ENCODE measurements at regions not wholly inside any gene's neighbourhood (a gene's known extent, or its start where the extent isn't known, plus 50 kb on each side); places are given as distances from the start of the nearest gene placed in this dataset.
"Not testable (repeated sequence)": the region's sequence is repeated elsewhere in the genome, so short reads cannot be mapped to it uniquely, and the experiment has no call there.

DNA sequence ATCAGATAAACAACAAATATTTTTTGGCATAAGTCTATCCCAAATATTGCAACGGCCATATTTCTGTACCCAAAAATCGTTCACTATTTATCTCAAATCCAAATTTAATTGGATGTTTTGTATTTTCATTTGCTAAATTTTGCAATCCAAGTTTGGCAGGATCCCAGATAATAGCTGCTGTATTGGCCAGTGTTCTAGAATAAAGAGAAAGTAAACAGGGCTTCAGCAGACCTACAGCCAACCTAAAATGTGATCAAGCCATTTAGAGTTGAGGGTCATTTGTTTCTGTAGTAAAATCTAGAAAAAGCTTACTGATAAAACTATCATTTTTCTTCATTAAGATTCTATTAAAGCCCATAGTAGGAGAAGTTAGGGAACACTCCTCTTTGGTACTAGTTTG lies 506.6 kb upstream of the PTBP2 start:
- Mint-ChIP-seq H3K4me3 (no peak overlapping the region), H3K36me3 (no peaks in the 10 kb centered on the region), H3K27ac (no peak overlapping the region), H3K4me1 (no peaks in the 10 kb centered on the region), H3K27me3 (no peaks in the 10 kb centered on the region), H3K9me3 (peaks cover 0 to 4% (median 1%) of the 10 kb centered on the region in 7 donors)
- ATAC-seq (ENCODE audit: low read depth in 2 of 2): no peak
- DNase-seq: no peak

DNA sequence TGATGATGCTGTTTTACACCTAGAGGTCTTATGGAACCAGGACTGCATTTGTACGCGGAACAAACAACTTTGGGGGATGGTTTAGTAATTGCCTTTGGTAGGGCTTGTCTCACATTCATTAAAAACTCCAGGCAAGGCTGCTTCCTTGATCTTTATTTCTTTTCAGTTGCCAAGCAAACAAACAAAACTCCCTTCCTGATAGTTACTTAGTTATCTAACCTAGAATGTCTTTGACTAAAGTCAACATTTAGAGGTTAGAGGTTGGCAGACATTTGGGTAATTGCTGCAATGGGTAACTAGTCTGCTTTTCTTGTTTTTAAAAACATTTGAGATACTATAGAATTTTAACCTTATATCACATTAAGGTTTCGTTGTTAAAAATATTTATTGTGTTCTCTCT lies 500.9 kb upstream of the PTBP2 start:
- ATAC-seq (ENCODE audit: low read depth in 2 of 2) (no peak), DNase-seq (no peak)
- Mint-ChIP-seq H3K36me3 (no peaks in the 10 kb centered on the region), H3K27me3 (no peaks in the 10 kb centered on the region), H3K27ac (no peak overlapping the region), H3K9me3 (peaks cover 0 to 5% (median 0%) of the 10 kb centered on the region in 7 donors), H3K4me3 (no peak overlapping the region), H3K4me1 (no peaks in the 10 kb centered on the region)

DNA sequence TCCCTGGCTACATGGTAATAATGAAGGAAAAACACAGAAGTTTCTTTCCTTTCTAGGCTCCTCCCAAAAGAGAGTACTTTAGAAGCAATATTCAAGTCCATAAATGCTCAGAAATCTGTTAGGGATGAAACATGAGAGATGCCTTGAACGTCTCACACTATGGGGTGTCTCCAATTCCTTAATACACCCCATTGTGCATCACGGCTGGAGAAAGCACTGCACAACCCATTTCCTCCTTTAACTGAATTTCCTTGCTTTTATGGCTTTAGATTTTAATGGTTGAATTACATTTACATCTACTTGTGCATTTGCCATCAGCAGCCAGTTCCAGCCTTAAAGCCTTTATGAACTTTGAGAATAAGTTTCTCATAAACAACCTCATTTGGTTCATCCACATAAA lies 498.9 kb upstream of the PTBP2 start:
- H3K4me1 Mint-ChIP-seq: no peaks in the 10 kb centered on the region
- H3K27ac Mint-ChIP-seq: no peak overlapping the region
- no peak for ATAC-seq (ENCODE audit: low read depth in 2 of 2)
- no peaks in the 10 kb centered on the region for H3K36me3 Mint-ChIP-seq
- H3K9me3 Mint-ChIP-seq: peaks cover 0 to 5% (median 1%) of the 10 kb centered on the region in 7 donors
- H3K4me3 Mint-ChIP-seq: no peak overlapping the region
- no peak for DNase-seq
- no peaks in the 10 kb centered on the region for H3K27me3 Mint-ChIP-seq

DNA sequence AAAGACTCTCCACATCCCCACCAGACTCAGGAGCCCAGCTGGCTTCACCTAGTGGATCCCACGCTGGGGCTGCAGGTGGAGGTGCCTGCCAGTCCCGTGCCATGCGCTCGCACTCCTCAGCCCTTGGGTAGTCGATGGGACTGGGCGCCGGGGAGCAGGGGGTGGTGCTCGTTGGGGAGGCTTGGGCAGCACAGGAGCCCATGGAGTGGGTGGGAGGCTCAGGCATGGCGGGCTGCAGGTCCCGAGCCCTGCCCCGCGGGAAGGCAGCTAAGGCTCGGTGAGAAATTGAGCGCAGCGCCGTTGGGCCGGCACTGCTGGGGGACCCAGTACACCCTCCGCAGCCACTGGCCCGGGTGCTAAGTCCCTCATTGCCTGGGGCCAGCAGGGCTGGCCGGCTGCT lies 497.4 kb upstream of the PTBP2 start:
- not testable (repeated sequence) for H3K9me3 Mint-ChIP-seq; H3K27ac Mint-ChIP-seq; H3K4me3 Mint-ChIP-seq; H3K27me3 Mint-ChIP-seq; DNase-seq; ATAC-seq (ENCODE audit: low read depth in 2 of 2); H3K36me3 Mint-ChIP-seq; H3K4me1 Mint-ChIP-seq

DNA sequence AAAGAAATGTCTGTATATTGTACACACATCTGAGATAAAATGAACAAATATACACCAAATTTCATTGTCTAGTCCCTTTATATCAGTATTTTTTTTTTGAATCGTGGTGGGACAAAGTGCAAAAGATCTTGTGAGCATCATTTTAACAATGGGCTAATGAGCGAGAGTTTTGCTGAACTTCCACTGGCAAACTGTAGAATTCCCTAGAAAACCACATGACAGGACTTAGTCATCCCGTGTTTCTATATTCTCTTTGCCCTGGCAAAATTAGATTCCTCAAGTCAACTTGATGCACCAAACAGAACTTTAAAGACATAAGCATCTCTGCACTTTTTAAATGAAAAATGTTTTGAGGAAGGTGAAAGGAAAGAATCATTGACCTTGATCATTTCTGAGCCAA lies 488.2 kb upstream of the PTBP2 start:
- ATAC-seq (ENCODE audit: low read depth in 2 of 2) (no peak), DNase-seq (no peak)
- Mint-ChIP-seq H3K27me3 (no peaks in the 10 kb centered on the region), H3K27ac (no peak overlapping the region), H3K9me3 (no peaks in the 10 kb centered on the region), H3K4me3 (no peak overlapping the region), H3K4me1 (no peaks in the 10 kb centered on the region), H3K36me3 (no peaks in the 10 kb centered on the region)

DNA sequence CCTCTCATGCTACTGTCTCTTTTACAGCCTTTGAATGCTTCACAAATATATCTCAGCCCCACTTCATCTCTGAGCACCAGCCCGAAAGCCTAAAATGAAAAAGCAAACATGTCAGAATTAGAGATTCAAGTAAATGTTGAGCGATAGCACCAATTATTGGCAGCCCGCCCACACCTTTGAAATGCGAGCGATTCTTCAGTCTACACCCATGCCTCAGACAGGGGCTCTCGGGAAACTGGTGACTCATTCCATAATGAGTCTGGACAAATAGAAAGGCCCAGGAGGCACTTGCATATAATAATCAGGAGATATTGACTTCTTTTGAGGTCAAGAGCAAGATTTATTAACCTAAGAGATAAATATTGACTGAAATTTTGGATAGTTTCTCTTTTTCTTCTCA lies 487.3 kb upstream of the PTBP2 start:
- no peaks in the 10 kb centered on the region for H3K9me3 Mint-ChIP-seq
- no peak overlapping the region for H3K4me3 Mint-ChIP-seq
- no peaks in the 10 kb centered on the region for H3K36me3 Mint-ChIP-seq
- H3K27ac Mint-ChIP-seq: no peak overlapping the region
- no peak for ATAC-seq (ENCODE audit: low read depth in 2 of 2)
- H3K27me3 Mint-ChIP-seq: no peaks in the 10 kb centered on the region
- no peaks in the 10 kb centered on the region for H3K4me1 Mint-ChIP-seq
- no peak for DNase-seq

DNA sequence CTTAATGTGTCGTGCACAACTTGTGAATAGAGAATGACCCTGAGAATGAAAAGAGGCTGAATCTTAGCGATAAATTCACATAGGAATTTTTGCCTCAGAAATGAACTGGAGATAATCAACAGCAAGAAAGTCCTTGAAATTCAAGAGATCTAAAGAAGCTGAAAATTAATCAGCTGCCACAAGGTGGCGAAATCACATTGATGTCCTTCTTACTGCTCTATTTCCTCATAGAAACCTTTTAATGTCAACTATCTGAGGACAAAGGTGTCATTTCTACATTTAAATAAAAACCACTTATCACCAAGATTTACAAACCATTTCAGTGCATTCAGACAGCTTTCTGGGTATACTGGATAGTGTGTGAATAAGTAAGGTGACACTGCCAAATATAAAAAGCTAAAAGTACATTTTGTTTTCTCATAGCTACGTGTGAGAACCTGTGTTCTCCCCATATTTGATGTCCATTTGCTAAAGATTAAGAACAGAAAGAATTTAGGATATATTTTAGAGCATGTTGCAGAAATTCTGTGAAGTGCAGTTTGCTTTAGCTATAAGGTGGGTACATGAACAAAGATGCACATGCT lies 485.3 kb upstream of the PTBP2 start:
- DNase-seq (no peak), ATAC-seq (ENCODE audit: low read depth in 2 of 2) (no peak)

DNA sequence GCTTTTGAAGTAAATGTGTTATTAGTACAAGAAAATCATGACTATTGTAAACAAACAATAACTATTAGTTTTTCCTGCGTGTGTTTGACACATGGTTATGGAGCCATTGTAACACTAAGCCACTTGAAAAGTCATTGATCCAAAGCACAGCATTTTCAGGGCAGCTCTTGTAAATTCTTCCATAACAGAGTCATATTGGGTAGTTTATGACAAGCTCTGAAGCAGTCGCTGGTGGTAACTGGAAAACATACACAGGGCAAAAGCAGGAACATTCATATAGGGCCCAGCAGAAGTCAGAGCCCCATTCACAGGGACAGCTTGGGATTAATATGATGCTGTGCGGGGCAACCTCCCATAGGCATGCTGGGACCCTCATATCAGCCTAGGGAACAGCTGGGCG lies 483.2 kb upstream of the PTBP2 start:
- no peak for ATAC-seq (ENCODE audit: low read depth in 2 of 2)
- H3K27me3 Mint-ChIP-seq: no peaks in the 10 kb centered on the region

More for the DNA sequence above, 485.3 kb upstream of the PTBP2 start:
- Mint-ChIP-seq H3K9me3 (peaks cover 0 to under 1% (median 0%) of the 10 kb centered on the region in 7 donors), H3K4me1 (no peaks in the 10 kb centered on the region), H3K27me3 (no peaks in the 10 kb centered on the region), H3K27ac (no peak overlapping the region), H3K36me3 (no peaks in the 10 kb centered on the region), H3K4me3 (no peak overlapping the region)

DNA sequence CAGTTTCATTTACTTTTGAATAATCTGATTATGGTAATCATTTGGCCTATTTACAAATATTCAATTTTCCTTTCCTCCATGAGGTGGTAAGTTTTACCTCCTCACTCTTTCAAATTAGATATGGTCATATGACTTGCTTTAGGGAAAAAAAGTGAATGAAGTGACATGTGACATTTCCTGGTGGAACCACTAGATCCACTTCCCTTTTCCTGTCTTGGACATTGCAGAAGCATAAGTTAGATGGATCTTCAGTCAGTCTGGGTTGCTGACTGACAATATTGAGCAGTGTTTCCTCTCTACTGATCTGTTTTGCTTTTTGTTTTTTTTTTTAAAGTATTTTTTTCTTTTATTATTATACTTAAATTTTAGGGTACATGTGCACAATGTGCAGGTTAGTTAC lies 481.1 kb upstream of the PTBP2 start:
- Mint-ChIP-seq H3K36me3 (no peaks in the 10 kb centered on the region), H3K4me3 (no peak overlapping the region), H3K9me3 (peaks cover 0 to 4% (median 0%) of the 10 kb centered on the region in 7 donors), H3K27ac (no peak overlapping the region), H3K4me1 (no peaks in the 10 kb centered on the region), H3K27me3 (no peaks in the 10 kb centered on the region)
- DNase-seq: no peak
- ATAC-seq (ENCODE audit: low read depth in 2 of 2): no peak

More for the DNA sequence above, 483.2 kb upstream of the PTBP2 start:
- H3K27ac Mint-ChIP-seq: no peak overlapping the region
- no peaks in the 10 kb centered on the region for H3K4me1 Mint-ChIP-seq
- peaks cover 0 to 3% (median 0%) of the 10 kb centered on the region in 7 donors for H3K9me3 Mint-ChIP-seq
- no peaks in the 10 kb centered on the region for H3K36me3 Mint-ChIP-seq
- no peak overlapping the region for H3K4me3 Mint-ChIP-seq
- no peak for DNase-seq

DNA sequence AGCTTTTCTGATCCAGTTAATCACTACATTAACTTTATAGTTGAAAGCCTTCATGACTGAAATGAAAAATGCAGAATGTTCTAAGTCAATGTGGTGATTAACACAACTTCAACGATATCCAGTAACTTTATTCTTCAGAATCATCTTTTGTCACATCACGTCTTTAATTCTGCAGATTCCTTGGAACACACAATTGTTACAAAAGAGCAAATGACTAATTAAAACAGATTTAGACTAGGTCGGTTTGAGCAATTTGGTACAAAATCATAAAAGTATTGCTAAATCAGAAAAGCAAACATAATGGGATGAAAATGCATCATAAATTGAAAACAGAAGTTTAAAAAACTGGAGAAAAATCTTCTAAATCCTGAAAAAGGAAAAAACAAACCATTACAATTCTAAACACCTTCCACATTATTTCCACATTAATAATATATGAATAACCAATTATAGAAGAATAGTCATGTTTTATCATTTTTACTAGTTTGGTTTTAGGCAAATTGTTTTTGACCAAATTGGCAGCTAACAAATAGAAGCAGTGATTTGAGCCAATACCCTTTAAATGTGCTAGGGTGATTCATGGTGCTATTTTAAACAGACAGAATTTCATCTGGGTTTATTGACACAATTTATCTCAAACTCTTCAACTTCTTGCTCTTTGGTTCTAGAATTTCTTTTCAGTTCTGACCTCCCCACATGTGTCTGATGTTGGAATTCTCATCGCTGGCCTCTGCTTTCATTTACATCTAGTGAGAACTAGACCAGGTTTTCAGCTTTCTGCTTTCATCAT lies 468.1 kb upstream of the PTBP2 start:
- H3K4me3 Mint-ChIP-seq: no peak overlapping the region
- H3K9me3 Mint-ChIP-seq: peaks cover 0 to 6% (median 0%) of the 10 kb centered on the region in 7 donors
- H3K27ac Mint-ChIP-seq: no peak overlapping the region
- ATAC-seq (ENCODE audit: low read depth in 2 of 2) (no peak), DNase-seq (no peak)
- no peaks in the 10 kb centered on the region for H3K4me1 Mint-ChIP-seq
- no peaks in the 10 kb centered on the region for H3K36me3 Mint-ChIP-seq
- H3K27me3 Mint-ChIP-seq: no peaks in the 10 kb centered on the region

DNA sequence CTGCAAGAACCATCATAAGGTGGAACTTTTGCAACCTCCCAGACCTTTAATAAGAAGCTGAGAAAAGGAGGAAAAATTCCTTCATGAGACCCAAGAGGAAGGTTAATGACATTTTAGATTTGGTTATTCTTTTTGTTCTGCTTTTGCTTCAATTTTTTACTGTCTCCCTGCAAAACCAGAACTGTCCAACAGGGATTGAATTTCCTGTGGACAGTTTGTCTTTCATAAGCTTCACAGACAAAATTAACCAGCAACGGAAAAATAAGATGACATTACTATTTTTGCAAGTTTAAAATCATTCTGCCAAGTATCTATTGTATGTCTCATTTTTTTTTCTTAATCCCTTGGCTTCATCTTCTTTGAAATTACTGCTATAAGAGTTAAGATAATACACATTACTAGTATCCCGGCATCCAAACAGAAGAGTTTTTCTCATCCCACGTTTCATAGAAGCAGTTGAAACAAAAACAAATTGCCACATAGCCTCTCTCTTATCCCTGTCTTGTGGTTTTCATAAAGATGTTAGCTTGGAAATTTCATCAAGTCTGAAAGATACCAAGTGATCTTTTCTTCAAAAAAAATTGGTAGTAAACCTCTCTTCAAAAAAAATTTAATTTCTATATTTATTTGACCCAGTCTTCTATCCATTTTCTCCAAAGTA lies 465.3 kb upstream of the PTBP2 start:
- no peak overlapping the region for H3K4me3 Mint-ChIP-seq
- H3K4me1 Mint-ChIP-seq: no peaks in the 10 kb centered on the region
- ATAC-seq (ENCODE audit: low read depth in 2 of 2) (no peak), DNase-seq (no peak)
- no peaks in the 10 kb centered on the region for H3K36me3 Mint-ChIP-seq
- peaks cover 0 to 10% (median 5%) of the 10 kb centered on the region in 7 donors for H3K9me3 Mint-ChIP-seq
- H3K27ac Mint-ChIP-seq: no peak overlapping the region
- no peaks in the 10 kb centered on the region for H3K27me3 Mint-ChIP-seq

DNA sequence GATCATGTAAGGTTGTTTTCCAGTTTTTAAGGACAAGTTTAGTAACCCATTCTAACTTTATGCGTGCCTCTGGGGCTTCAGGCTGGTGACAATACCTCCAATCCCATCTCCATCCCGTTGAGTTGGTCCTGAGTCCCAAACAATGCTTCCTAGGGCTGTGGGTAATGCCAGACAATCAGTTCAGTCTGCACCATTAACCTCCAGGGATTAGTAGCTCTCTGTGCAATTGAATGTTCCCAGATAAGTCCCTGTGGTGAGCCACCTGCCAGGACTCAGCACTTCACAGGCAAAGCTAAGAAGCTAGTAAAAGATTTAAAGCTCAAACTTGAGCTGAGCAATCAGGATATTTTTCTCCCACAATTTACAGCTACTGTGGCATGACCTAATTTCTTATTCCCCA lies 462.2 kb upstream of the PTBP2 start:
- peaks cover 3 to 13% (median 6%) of the 10 kb centered on the region in 7 donors for H3K9me3 Mint-ChIP-seq
- H3K36me3 Mint-ChIP-seq: no peaks in the 10 kb centered on the region
- no peak overlapping the region for H3K27ac Mint-ChIP-seq
- DNase-seq (no peak), ATAC-seq (ENCODE audit: low read depth in 2 of 2) (no peak)
- H3K4me1 Mint-ChIP-seq: no peaks in the 10 kb centered on the region
- H3K27me3 Mint-ChIP-seq: no peaks in the 10 kb centered on the region
- H3K4me3 Mint-ChIP-seq: no peak overlapping the region

DNA sequence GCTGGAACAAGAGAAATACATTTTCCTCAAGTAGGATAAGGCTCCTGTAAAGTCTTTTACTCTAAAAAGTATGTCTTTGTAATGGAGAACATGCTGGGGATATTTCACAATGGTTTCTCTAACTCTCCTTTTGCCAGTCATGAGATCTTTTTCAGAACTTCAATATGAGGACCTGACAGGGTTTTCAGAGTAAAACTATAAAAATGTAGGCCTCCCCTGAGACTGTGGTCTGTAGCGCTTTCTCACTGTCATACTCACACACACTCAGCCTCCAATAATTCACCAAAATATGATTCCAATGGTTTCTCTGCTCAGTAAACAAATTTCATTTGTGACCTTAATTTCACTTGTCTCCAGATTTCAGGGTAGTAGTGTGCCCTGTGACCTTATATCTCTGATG lies 440.1 kb upstream of the PTBP2 start:
- Mint-ChIP-seq H3K27ac (peak overlapping the region in 1 of 6 donors; percentile 16), H3K27me3 (no peaks in the 10 kb centered on the region), H3K36me3 (no peaks in the 10 kb centered on the region), H3K9me3 (peaks cover 4 to 28% (median 14%) of the 10 kb centered on the region in 7 donors), H3K4me1 (no peaks in the 10 kb centered on the region), H3K4me3 (no peak overlapping the region)
- DNase-seq (no peak), ATAC-seq (ENCODE audit: low read depth in 2 of 2) (no peak)

DNA sequence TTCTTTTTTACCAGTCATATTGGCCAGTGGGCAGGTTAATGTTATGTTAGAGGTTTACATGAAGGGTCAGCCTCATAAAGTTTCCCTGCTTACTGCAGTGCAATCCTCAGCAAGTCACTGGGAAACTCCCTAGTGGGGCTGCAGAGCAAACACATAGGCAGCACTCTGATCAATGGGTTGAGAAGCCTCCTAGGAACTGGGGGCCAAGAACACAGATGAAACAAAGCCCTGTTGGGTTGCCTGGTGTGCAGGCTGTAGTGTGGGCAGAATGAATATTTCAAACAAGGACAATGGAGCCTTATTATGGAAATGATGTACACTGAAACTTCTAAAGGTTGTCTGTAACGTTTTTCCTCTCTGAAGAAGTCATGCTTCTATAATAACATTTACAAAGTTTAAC lies 431.6 kb upstream of the PTBP2 start:
- Mint-ChIP-seq H3K4me1 (no peaks in the 10 kb centered on the region), H3K4me3 (no peak overlapping the region), H3K27ac (no peak overlapping the region), H3K9me3 (peaks cover 8 to 39% (median 20%) of the 10 kb centered on the region in 7 donors), H3K27me3 (no peaks in the 10 kb centered on the region), H3K36me3 (no peaks in the 10 kb centered on the region)
- DNase-seq (no peak), ATAC-seq (ENCODE audit: low read depth in 2 of 2) (no peak)

Data from naive B cell (primary cell).